Mesendoderm (in vitro differentiated cells): ENCODE measurements at regions not wholly inside any gene's neighbourhood (a gene's known extent, or its start where the extent isn't known, plus 50 kb on each side); places are given as distances from the start of the nearest gene placed in this dataset.

Experiments used
- DNase-seq: peaks from one replicate; pipeline ENCODE4 v3.0.0; 2013
- H2AK5ac ChIP-seq: 2 replicates; pipeline ENCODE4 v1.6.1; 2013; ENCODE audit warnings: low read length, inconsistent platforms
- H2BK120ac ChIP-seq: 2 replicates; pipeline ENCODE4 v1.6.1; 2013; ENCODE audit warnings: low read depth, mild to moderate bottlenecking, low read length, moderate library complexity, mixed read lengths
- H2BK15ac ChIP-seq: replicated peaks from 2 replicates; pipeline ENCODE4 v1.6.1; 2013; ENCODE audit warnings: low read depth, mild to moderate bottlenecking, moderate library complexity
- H2BK5ac ChIP-seq: 2 replicates; pipeline ENCODE4 v1.6.1; 2013; ENCODE audit warnings: low read length, inconsistent platforms
- H3K18ac ChIP-seq: 2 replicates; pipeline ENCODE4 v1.6.1; 2013; ENCODE audit warnings: mild to moderate bottlenecking, low read length, mixed read lengths
- H3K23ac ChIP-seq: one replicate; pipeline ENCODE4 v1.6.1; 2013; ENCODE audit warnings: low read length
- H3K27ac ChIP-seq: 2 replicates; pipeline ENCODE4 v1.5.1; 2013; ENCODE audit warnings: low read depth, mild to moderate bottlenecking, inconsistent platforms, low read length, moderate library complexity
- H3K27me3 ChIP-seq: 2 replicates; pipeline ENCODE4 v1.6.1; 2013; ENCODE audit warnings: low read length, control low read depth, mild to moderate bottlenecking, inconsistent platforms; ENCODE audit not compliant: insufficient read depth, poor library complexity
- H3K36me3 ChIP-seq: 2 replicates; pipeline ENCODE4 v1.6.1; 2013; ENCODE audit warnings: low read length, inconsistent platforms; ENCODE audit not compliant: control insufficient read depth, insufficient read depth
- H3K4ac ChIP-seq: one replicate; pipeline ENCODE4 v1.6.1; 2013; ENCODE audit warnings: low read depth, mild to moderate bottlenecking, low read length, moderate library complexity
- H3K4me1 ChIP-seq: 2 replicates; pipeline ENCODE4 v1.6.1; 2013; ENCODE audit warnings: low read depth, low read length, inconsistent platforms; ENCODE audit not compliant: control insufficient read depth
- H3K4me2 ChIP-seq: 2 replicates; pipeline ENCODE4 v1.6.1; 2013; ENCODE audit warnings: low read length
- H3K4me3 ChIP-seq: 2 replicates; pipeline ENCODE4 v1.5.1; 2013; ENCODE audit warnings: mild to moderate bottlenecking, low read length
- H3K56ac ChIP-seq: one replicate; pipeline ENCODE4 v1.6.1; 2013; ENCODE audit warnings: low read length
- H3K79me1 ChIP-seq: 2 replicates; pipeline ENCODE4 v1.6.1; 2013; ENCODE audit warnings: low read length, inconsistent platforms
- H3K79me2 ChIP-seq: 2 replicates; pipeline ENCODE4 v1.6.1; 2013; ENCODE audit warnings: mild to moderate bottlenecking, low read length; ENCODE audit not compliant: control insufficient read depth, insufficient read depth
- H3K9ac ChIP-seq: 2 replicates; pipeline ENCODE4 v1.6.1; 2013; ENCODE audit warnings: low read length, inconsistent platforms
- H4K5ac ChIP-seq: one replicate; pipeline ENCODE4 v1.6.1; 2013; ENCODE audit warnings: low read length
- H4K8ac ChIP-seq: one replicate; pipeline ENCODE4 v1.6.1; 2013; ENCODE audit warnings: low read depth, mild to moderate bottlenecking, control low read depth, low read length, moderate library complexity
- WGBS: extraction: QIAGEN DNeasy Blood & Tissue Kit; methylation state at CpG from one replicate; pipeline ENCODE4 v1.1.7; 2013; ENCODE audit warnings: low lambda C conversion rate, missing lambda C conversion rate; ENCODE audit not compliant: insufficient coverage; ENCODE audit errors: extremely low coverage; 5-methylcytosine and 5-hydroxymethylcytosine counted together

DNA sequence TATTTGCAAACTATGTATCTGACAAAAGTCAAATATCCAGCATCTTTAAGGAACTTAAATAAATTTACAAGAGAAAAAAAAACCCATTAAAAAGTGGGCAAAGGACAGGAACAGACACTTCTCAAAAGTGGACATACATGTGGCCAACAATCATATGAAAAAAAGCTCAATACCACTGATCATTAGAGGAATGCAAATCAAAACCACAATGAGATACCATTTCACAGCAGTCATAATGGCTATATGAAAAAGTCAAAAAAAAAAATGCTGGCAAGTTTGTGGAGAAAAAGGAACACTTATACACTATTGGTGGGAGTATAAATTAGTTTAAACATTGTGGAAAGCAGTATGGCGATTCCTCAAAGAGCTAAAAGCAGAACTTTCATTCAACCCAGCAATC, 130.3 kb upstream of the LHCGR start:
- WGBS: no CpG with 5 or more reads among the region's 1 CpG
- Histone ChIP-seq H2BK15ac (no peak overlapping the region), H3K4me3 (no peak overlapping the region)

DNA sequence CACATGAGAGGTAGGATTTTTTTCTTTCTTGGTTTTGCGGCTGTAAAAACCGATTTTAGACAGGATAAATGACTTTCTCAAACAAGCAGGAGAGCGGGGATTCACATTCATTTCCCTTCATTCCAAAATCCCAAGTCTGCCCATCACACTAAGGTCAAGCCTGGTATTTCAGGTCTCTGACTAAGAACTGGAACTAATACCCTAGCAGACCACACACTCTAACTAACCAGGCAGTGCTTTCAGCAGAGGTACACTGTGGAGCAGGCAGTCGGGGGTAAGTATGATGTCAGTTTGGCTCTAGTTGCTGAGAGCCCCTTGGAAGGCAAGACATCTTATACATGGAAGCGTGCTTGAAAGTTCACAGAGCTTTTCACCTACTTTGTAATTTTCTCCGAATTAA, 128.1 kb upstream of the LHCGR start:
- no peak overlapping the region for H3K27ac ChIP-seq
- H3K23ac ChIP-seq: no peak overlapping the region
- no peak for DNase-seq
- no peak overlapping the region for H3K9ac ChIP-seq
- no peaks in the 10 kb centered on the region for H3K79me1 ChIP-seq
- WGBS: no CpG with 5 or more reads among the region's 6 CpGs
- H3K79me2 ChIP-seq: no peaks in the 10 kb centered on the region
- no peak overlapping the region for H4K8ac ChIP-seq
- H2BK15ac ChIP-seq: no peak overlapping the region
- H2AK5ac ChIP-seq: no peak overlapping the region
- no peaks in the 10 kb centered on the region for H3K36me3 ChIP-seq
- no peak overlapping the region for H4K5ac ChIP-seq
- H3K56ac ChIP-seq: no peak overlapping the region
- H3K4me1 ChIP-seq: no peaks in the 10 kb centered on the region
- H3K27me3 ChIP-seq: no peaks in the 10 kb centered on the region
- H2BK5ac ChIP-seq: no peak overlapping the region
- H2BK120ac ChIP-seq: no peak overlapping the region
- no peak overlapping the region for H3K4ac ChIP-seq
- H3K4me3 ChIP-seq: no peak overlapping the region
- H3K18ac ChIP-seq: no peak overlapping the region
- no peak overlapping the region for H3K4me2 ChIP-seq

More for the DNA sequence above, 130.3 kb upstream of the LHCGR start:
- no peaks in the 10 kb centered on the region for H3K79me2 ChIP-seq
- no peak overlapping the region for H3K27ac ChIP-seq
- no peak for DNase-seq
- no peak overlapping the region for H2AK5ac ChIP-seq
- no peaks in the 10 kb centered on the region for H3K36me3 ChIP-seq
- no peak overlapping the region for H3K4ac ChIP-seq
- no peaks in the 10 kb centered on the region for H3K79me1 ChIP-seq
- H4K8ac ChIP-seq: no peak overlapping the region
- H2BK120ac ChIP-seq: no peak overlapping the region
- H3K23ac ChIP-seq: no peak overlapping the region
- no peak overlapping the region for H3K56ac ChIP-seq
- H3K4me1 ChIP-seq: no peaks in the 10 kb centered on the region
- no peaks in the 10 kb centered on the region for H3K27me3 ChIP-seq
- no peak overlapping the region for H3K4me2 ChIP-seq
- no peak overlapping the region for H4K5ac ChIP-seq
- H2BK5ac ChIP-seq: no peak overlapping the region
- no peak overlapping the region for H3K18ac ChIP-seq
- no peak overlapping the region for H3K9ac ChIP-seq

DNA sequence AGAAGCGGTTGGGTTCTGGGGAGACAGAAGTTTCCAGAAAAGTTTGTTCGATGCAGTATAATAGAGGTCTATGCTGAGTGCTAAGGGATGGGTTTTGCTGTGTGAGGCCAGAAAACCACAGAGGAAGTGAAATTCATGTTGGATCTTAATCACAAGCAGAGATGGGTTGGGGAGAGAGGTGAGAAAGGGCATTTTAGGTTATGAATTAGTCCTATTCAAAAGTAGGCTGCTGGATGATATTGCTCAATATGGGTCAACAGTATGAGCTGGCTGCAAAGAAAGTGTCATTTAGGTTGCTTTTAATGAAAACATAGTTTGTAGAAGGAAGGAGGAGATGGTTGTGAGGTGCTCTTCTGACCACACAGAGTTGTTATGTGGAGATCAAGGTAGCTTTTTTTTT, 118.8 kb upstream of the LHCGR start:
- Histone ChIP-seq H3K27me3 (no peaks in the 10 kb centered on the region), H2BK120ac (no peak overlapping the region), H3K4me1 (no peaks in the 10 kb centered on the region), H2BK5ac (no peak overlapping the region), H3K23ac (no peak overlapping the region), H3K4me2 (no peak overlapping the region), H3K56ac (no peak overlapping the region), H3K79me2 (no peaks in the 10 kb centered on the region), H4K8ac (no peak overlapping the region), H3K4ac (no peak overlapping the region), H3K18ac (no peak overlapping the region), H3K4me3 (no peak overlapping the region), H3K27ac (no peak overlapping the region), H3K9ac (no peak overlapping the region), H2BK15ac (no peak overlapping the region), H3K36me3 (no peaks in the 10 kb centered on the region), H4K5ac (no peak overlapping the region), H2AK5ac (no peak overlapping the region), H3K79me1 (no peaks in the 10 kb centered on the region)
- WGBS: no CpG with 5 or more reads among the region's 2 CpGs
- DNase-seq: no peak

DNA sequence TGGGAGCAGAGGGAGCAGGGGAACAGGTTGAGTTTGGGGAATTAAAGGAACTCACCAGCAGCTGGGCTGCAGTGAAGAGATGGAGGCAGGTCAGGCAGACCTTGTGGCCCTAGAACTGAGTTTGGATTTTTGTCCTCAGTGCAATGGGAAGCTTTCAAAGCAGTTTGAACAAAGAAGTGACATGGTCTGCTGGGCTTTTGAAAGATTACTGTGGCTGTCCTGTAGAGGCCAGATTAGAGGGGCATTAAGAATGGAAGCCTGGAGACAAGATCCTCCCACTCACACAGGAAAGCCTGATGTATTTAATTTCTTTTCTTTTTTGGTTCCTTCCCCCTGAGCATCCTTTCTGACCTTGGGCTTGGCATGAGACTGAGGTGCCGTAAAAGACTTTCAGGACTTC, 118.1 kb upstream of the LHCGR start:
- no peak overlapping the region for H3K56ac ChIP-seq
- WGBS: no CpG with 5 or more reads among the region's 1 CpG
- no peaks in the 10 kb centered on the region for H3K36me3 ChIP-seq
- H3K23ac ChIP-seq: no peak overlapping the region
- H3K4me2 ChIP-seq: no peak overlapping the region
- H3K4ac ChIP-seq: no peak overlapping the region
- no peaks in the 10 kb centered on the region for H3K79me1 ChIP-seq
- no peak for DNase-seq
- no peak overlapping the region for H2BK15ac ChIP-seq
- H3K27me3 ChIP-seq: no peaks in the 10 kb centered on the region
- H2BK120ac ChIP-seq: no peak overlapping the region
- no peak overlapping the region for H4K5ac ChIP-seq
- no peak overlapping the region for H2AK5ac ChIP-seq
- no peak overlapping the region for H4K8ac ChIP-seq
- no peaks in the 10 kb centered on the region for H3K4me1 ChIP-seq
- no peak overlapping the region for H3K27ac ChIP-seq
- no peak overlapping the region for H3K18ac ChIP-seq
- H3K4me3 ChIP-seq: no peak overlapping the region
- H2BK5ac ChIP-seq: no peak overlapping the region
- no peaks in the 10 kb centered on the region for H3K79me2 ChIP-seq
- no peak overlapping the region for H3K9ac ChIP-seq

DNA sequence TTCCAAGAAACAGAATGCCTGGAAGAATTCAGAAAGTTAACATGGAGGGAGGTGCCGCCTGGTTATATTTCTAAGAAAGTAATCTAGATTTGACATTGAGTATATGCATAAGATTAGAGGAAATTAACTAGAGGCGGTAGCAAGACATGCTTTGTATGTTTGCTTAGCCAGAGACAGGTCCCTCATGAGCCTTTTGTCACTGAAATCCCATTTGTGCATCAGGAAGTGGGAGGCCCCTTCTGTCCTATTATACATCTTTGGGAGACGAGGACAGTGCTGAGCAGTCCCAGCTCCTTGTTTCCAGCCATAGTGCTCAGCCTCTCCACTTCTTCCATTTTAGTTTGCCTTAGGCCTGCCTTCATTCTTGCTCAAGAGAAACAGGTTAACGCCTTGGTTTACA, 115.4 kb upstream of the LHCGR start:
- Histone ChIP-seq H3K27ac (no peak overlapping the region), H3K27me3 (no peaks in the 10 kb centered on the region), H4K5ac (no peak overlapping the region), H3K23ac (no peak overlapping the region), H3K9ac (no peak overlapping the region), H4K8ac (no peak overlapping the region), H2BK5ac (no peak overlapping the region), H2BK120ac (no peak overlapping the region), H3K4me3 (no peak overlapping the region), H2AK5ac (no peak overlapping the region), H3K79me2 (no peaks in the 10 kb centered on the region), H2BK15ac (no peak overlapping the region), H3K4me1 (no peaks in the 10 kb centered on the region), H3K18ac (no peak overlapping the region), H3K4ac (no peak overlapping the region), H3K36me3 (no peaks in the 10 kb centered on the region), H3K79me1 (no peaks in the 10 kb centered on the region), H3K4me2 (no peak overlapping the region), H3K56ac (no peak overlapping the region)
- no CpG with 5 or more reads among the region's 4 CpGs for WGBS
- DNase-seq: no peak

DNA sequence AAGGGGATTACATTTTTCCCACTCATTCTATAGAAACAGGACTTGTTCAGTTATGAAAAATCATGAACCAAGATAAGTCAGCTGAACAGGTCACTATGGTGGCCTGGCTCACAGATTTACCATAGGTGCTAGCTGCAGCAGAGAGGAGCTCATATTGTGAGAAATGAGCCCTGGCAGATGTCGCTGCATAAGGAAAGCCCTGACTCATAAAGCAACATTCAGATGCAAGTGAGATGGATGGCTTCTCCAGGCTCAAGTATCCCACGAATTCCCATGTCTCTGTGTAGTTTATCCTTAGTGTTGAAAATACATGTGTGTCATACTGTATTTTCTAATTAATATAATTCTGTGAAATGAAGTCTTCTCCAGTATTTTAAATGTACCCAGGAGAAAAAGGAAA, 115.0 kb upstream of the LHCGR start:
- Histone ChIP-seq H3K4me2 (no peak overlapping the region), H3K27ac (no peak overlapping the region), H2BK5ac (no peak overlapping the region), H3K4ac (no peak overlapping the region), H4K5ac (no peak overlapping the region), H3K36me3 (no peaks in the 10 kb centered on the region), H3K56ac (no peak overlapping the region), H2BK15ac (no peak overlapping the region), H3K18ac (no peak overlapping the region), H3K4me1 (no peaks in the 10 kb centered on the region), H3K27me3 (no peaks in the 10 kb centered on the region), H4K8ac (no peak overlapping the region), H3K4me3 (no peak overlapping the region), H3K23ac (no peak overlapping the region), H3K79me2 (no peaks in the 10 kb centered on the region), H2BK120ac (no peak overlapping the region), H2AK5ac (no peak overlapping the region), H3K79me1 (no peaks in the 10 kb centered on the region), H3K9ac (no peak overlapping the region)
- no peak for DNase-seq
- WGBS: no CpG with 5 or more reads among the region's 2 CpGs
